Fibroblast of villous mesenchyme (primary cell): ENCODE measurements at regions not wholly inside any gene's neighbourhood (a gene's known extent, or its start where the extent isn't known, plus 50 kb on each side); places are given as distances from the start of the nearest gene placed in this dataset.

Experiments used
- DNase-seq: peaks from one replicate; pipeline ENCODE4 v3.0.0-alpha.2; 2010; ENCODE audit warnings: low read depth
- H3K4me3 ChIP-seq: 2 replicates; pipeline ENCODE4 v1.5.1; 2011; ENCODE audit warnings: low read depth, mild to moderate bottlenecking, low read length
- TF ChIP-seq, protein P1 (sequence below): IDR thresholded peaks from 2 replicates; pipeline ENCODE4 v1.5.1; 2012; ENCODE audit warnings: low read depth, mild to moderate bottlenecking, low read length; ENCODE audit not compliant: insufficient read depth

GRCh38 chr1:47506053-47506452 lies 68.2 kb downstream of the FOXD2 start:
- DNase-seq = no peak
- H3K4me3 ChIP-seq = no peak overlapping the region
- TF ChIP-seq, protein P1, sequence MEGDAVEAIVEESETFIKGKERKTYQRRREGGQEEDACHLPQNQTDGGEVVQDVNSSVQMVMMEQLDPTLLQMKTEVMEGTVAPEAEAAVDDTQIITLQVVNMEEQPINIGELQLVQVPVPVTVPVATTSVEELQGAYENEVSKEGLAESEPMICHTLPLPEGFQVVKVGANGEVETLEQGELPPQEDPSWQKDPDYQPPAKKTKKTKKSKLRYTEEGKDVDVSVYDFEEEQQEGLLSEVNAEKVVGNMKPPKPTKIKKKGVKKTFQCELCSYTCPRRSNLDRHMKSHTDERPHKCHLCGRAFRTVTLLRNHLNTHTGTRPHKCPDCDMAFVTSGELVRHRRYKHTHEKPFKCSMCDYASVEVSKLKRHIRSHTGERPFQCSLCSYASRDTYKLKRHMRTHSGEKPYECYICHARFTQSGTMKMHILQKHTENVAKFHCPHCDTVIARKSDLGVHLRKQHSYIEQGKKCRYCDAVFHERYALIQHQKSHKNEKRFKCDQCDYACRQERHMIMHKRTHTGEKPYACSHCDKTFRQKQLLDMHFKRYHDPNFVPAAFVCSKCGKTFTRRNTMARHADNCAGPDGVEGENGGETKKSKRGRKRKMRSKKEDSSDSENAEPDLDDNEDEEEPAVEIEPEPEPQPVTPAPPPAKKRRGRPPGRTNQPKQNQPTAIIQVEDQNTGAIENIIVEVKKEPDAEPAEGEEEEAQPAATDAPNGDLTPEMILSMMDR = no peak

DNA sequence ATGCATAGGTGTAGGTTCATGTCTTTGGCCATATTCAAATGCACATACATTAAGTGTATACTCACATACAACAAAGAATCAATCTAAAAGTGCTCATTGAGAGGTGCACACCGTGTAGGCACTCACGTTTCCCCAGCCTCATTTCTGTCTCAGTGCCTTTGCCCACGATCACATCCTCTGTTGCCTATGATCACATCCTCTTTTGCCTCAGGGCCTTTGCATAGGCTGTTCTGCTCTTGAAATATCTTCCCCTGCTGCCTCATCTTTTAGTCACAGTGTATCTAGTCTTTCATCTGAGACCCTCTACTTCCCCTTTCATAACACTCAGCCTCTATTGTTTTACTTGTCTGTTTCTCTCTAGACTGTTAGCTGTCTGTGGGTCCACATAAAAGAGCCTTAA lies 69.3 kb downstream of the FOXD2 start:
- no peak for DNase-seq
- no peak overlapping the region for H3K4me3 ChIP-seq
- TF ChIP-seq, protein P1 = no peak

DNA sequence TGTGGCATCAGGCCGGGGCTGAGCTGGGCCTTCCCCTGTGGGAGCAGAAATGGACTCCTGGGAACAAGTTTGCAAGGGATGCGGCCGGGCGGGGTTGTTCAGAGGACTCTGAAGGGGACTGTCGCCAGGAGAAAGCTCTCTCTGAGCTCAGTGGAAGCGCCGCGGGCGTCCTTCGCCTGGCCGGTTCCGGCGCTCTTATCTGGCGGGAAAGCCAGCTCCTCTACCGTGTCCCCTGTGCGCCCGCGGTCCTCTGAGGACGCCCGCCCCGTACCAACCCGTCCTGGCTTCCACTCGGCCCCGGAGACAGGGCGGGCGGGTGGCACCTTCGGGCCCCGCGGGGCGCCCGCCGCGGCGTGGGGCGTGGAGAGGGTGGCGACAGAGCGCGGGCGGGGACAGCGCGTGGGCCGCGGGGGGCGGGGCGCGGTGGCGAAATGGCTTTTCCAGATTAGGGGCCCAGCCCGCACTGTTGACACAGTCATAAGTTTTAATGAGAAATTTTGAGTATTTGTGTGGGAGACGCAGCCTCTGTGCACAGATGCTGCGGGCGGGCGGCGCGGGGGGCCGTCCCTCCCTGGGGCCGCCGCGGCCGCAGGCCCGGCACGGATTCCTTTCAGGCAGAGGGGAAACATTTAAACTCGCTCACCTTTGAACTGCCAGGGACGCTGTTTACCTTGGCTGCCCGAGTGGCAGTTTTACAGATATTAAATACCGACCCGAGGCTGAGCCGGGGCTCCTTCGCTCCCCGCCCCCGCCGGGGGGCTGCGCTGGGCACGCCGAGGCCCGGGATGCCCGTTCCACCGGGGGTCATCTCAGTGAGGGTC lies 70.2 kb downstream of the FOXD2 start:
- no peak for DNase-seq
- peak overlapping the region; percentile 29 for H3K4me3 ChIP-seq
- TF ChIP-seq, protein P1 = no peak

DNA sequence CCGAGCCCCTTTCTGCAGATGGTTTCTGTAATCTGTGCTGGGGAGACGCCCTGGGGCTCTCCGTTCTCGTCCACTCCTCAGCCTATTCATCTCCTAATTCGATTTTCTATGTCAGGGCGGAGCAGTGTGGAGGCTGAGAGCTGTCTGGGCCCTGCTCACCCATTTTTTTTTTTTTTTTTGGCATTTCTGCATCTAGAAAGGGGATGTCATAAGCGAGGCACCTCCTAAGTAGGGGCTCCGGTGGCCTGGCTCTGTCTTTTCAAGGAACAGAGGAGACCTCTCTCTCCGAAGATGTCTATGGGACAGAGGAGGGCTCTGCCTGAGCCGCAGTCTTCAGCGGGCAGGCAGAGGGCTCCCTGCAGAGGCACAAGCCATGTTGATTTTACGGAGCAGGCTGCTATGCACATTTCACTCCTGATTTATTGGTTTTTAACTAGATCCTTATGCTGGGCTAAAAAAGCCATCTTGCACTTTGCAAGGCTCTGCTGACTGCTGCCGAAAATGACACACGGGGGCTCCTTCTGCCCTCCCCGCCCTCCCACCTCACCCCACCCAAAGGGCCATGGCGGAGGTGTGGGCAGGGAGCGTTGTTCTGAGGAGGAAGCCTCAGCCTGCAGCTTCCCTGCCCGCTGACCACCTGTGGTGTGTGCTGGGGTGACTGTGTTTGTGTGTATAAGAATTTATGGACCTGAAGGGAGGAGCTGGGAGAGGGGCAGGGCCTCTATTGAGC lies 71.0 kb downstream of the FOXD2 start:
- TF ChIP-seq, protein P1 = no peak
- peak overlapping the region; percentile 29 for H3K4me3 ChIP-seq
- peak; percentile 31 for DNase-seq

GRCh38 chr1:47510282-47510811 lies 72.5 kb downstream of the FOXD2 start:
- H3K4me3 ChIP-seq = no peak overlapping the region
- no peak for DNase-seq
- TF ChIP-seq, protein P1 = no peak

- no peak overlapping the region for H3K4me3 ChIP-seq
- TF ChIP-seq, protein P1 = no peak
- no peak for DNase-seq
Measured at GRCh38 chr1:47511825-47512224, 74.0 kb downstream of the FOXD2 start.
